H1 (cell line): ENCODE measurements at regions not wholly inside any gene's neighbourhood (a gene's known extent, or its start where the extent isn't known, plus 50 kb on each side); places are given as distances from the start of the nearest gene placed in this dataset.

Experiments used
- CTCF ChIA-PET: fragments of 300-600 bp; sonication (Branson Sonifier 250); formaldehyde crosslinking; loops from one replicate; lab custom pipeline; 2021; ENCODE audit not compliant: partially characterized antibody; lab: Charles Lee
- POLR2A ChIA-PET: fragments of 300-600 bp; sonication (Branson Sonifier 250); formaldehyde crosslinking; loops from one replicate; lab custom pipeline; 2021; ENCODE audit warnings: inconsistent platforms; ENCODE audit not compliant: partially characterized antibody; lab: Charles Lee
- DNase-seq, 2 experiments: peaks; one replicate each; pipeline versions ENCODE4 v3.0.0 to v3.0.0-alpha.2; 2010 to 2022; ENCODE audit warnings: low spot score in 2 of 2, low read depth in 1 of 2, mixed read lengths in 1 of 2
- FAIRE-seq: peaks from 2 replicates; lab custom pipeline; 2011; peaks lifted over from hg19 to GRCh38; lab: Jason Lieb, UNC
- H2AFZ ChIP-seq: 2 replicates; pipeline ENCODE4 v1.8.1; 2012; ENCODE audit warnings: low read length, inconsistent platforms
- H2AK5ac ChIP-seq: 2 replicates; pipeline ENCODE4 v1.6.1; 2013; ENCODE audit warnings: low read depth, low read length
- H2BK120ac ChIP-seq: replicated peaks from 2 replicates; pipeline ENCODE3; 2013; ENCODE audit warnings: low read depth, low read length, inconsistent platforms
- H2BK12ac ChIP-seq: 2 replicates; pipeline ENCODE4 v1.6.1; 2013; ENCODE audit warnings: low read depth, low read length
- H2BK15ac ChIP-seq: 2 replicates; pipeline ENCODE4 v1.6.1; 2013; ENCODE audit warnings: low read length
- H2BK20ac ChIP-seq: 2 replicates; pipeline ENCODE4 v1.6.1; 2013; ENCODE audit warnings: low read length
- H2BK5ac ChIP-seq: 2 replicates; pipeline ENCODE4 v1.6.1; 2013; ENCODE audit warnings: low read depth, low read length
- H3K14ac ChIP-seq: 2 replicates; pipeline ENCODE4 v1.6.1; 2013; ENCODE audit warnings: inconsistent platforms; ENCODE audit not compliant: insufficient read length
- H3K18ac ChIP-seq: 2 replicates; pipeline ENCODE4 v1.6.1; 2013; ENCODE audit warnings: low read length; ENCODE audit errors: extremely low read depth
- H3K23ac ChIP-seq: 2 replicates; pipeline ENCODE4 v1.6.1; 2013; ENCODE audit warnings: inconsistent platforms; ENCODE audit not compliant: insufficient read length
- H3K23me2 ChIP-seq: 2 replicates; pipeline ENCODE4 v1.6.1; 2013; ENCODE audit warnings: low read depth, low read length
- H3K27ac ChIP-seq: 2 replicates; pipeline ENCODE4 v1.6.1; 2011; ENCODE audit warnings: low read depth, low read length, inconsistent platforms
- H3K27me3 ChIP-seq, 4 experiments: replicated peaks in 1 of 4; 1 replicate in 1 of 4; 2 replicates in 3 of 4; pipeline versions ENCODE4 v1.6.1 to v1.8.1; 2011 to 2013; ENCODE audit warnings: low read length in 3 of 4, mild to moderate bottlenecking in 3 of 4, inconsistent platforms in 2 of 4, mixed read lengths in 2 of 4, moderate library complexity in 1 of 4; ENCODE audit not compliant: control insufficient read depth in 3 of 4, insufficient read depth in 3 of 4; ENCODE audit errors: extremely low read depth in 1 of 4
- H3K36me3 ChIP-seq, 4 experiments: 2 replicates each; pipeline versions ENCODE4 v1.6.1 to v1.8.1; 2011 to 2013; ENCODE audit warnings: mild to moderate bottlenecking in 4 of 4, low read length in 3 of 4, moderate library complexity in 2 of 4, control low read depth in 1 of 4, inconsistent platforms in 1 of 4; ENCODE audit not compliant: insufficient read depth in 4 of 4, control insufficient read depth in 2 of 4
- H3K4ac ChIP-seq: replicated peaks from 2 replicates; pipeline ENCODE3; 2013; ENCODE audit warnings: low read length, low read depth, mixed read lengths, inconsistent platforms; ENCODE audit not compliant: insufficient read length
- H3K4me1 ChIP-seq, 4 experiments: replicated peaks in 1 of 4; 1 replicate in 1 of 4; 2 replicates in 3 of 4; pipeline versions ENCODE4 v1.6.1 to v1.8.1; 2011 to 2013; ENCODE audit warnings: low read length in 3 of 4, inconsistent platforms in 2 of 4, mixed read lengths in 1 of 4; ENCODE audit not compliant: insufficient read depth in 4 of 4, control insufficient read depth in 3 of 4
- H3K4me2 ChIP-seq, 2 experiments: 2 replicates each; pipeline versions ENCODE4 v1.6.1 to v1.8.1; 2011 to 2013; ENCODE audit warnings: low read depth in 2 of 2, low read length in 2 of 2, control low read depth in 1 of 2, inconsistent platforms in 1 of 2, mild to moderate bottlenecking in 1 of 2; ENCODE audit not compliant: insufficient read depth in 1 of 2
- H3K4me3 ChIP-seq, 4 experiments: fragments of 200-600, 300-600 bp in 1 of 4; sonication (generic), shearing (Covaris generic), sonication (Bioruptor Twin) in 1 of 4; 2 replicates each; pipeline versions ENCODE4 v1.5.1 to v1.8.1; 2011 to 2016; ENCODE audit warnings: low read length in 4 of 4, low read depth in 3 of 4, control low read depth in 2 of 4, inconsistent platforms in 2 of 4, mild to moderate bottlenecking in 2 of 4, mixed read lengths in 1 of 4, moderate library complexity in 1 of 4; ENCODE audit not compliant: insufficient read depth in 2 of 4; ENCODE audit errors: extremely low read depth in 1 of 4
- H3K56ac ChIP-seq: replicated peaks from 2 replicates; pipeline ENCODE3; 2013; ENCODE audit warnings: low read depth, mild to moderate bottlenecking, mixed read lengths, low read length, inconsistent platforms; ENCODE audit not compliant: insufficient read length
- H3K79me1 ChIP-seq: 2 replicates; pipeline ENCODE4 v1.6.1; 2013; ENCODE audit warnings: low read depth, low read length, control low read depth
- H3K79me2 ChIP-seq, 2 experiments: 2 replicates each; pipeline versions ENCODE4 v1.6.1 to v1.8.1; 2012 to 2013; ENCODE audit warnings: low read length in 2 of 2, mild to moderate bottlenecking in 2 of 2, inconsistent platforms in 1 of 2; ENCODE audit not compliant: insufficient read depth in 2 of 2, control insufficient read depth in 1 of 2
- H3K9ac ChIP-seq, 4 experiments: replicated peaks in 1 of 4; 1 replicate in 1 of 4; 2 replicates in 3 of 4; pipeline versions ENCODE4 v1.6.1 to v1.8.1; 2011 to 2013; ENCODE audit warnings: low read depth in 3 of 4, low read length in 3 of 4, control low read depth in 2 of 4, mild to moderate bottlenecking in 2 of 4, moderate library complexity in 2 of 4, inconsistent platforms in 1 of 4; ENCODE audit errors: extremely low read depth in 1 of 4
- H3K9me3 ChIP-seq, 2 experiments: 2 replicates each; pipeline versions ENCODE4 v1.6.1 to v1.8.1; 2012 to 2013; ENCODE audit warnings: mild to moderate bottlenecking in 2 of 2, moderate library complexity in 2 of 2, control low read depth in 1 of 2, inconsistent platforms in 1 of 2, low read depth in 1 of 2, low read length in 1 of 2, mixed read lengths in 1 of 2; ENCODE audit not compliant: insufficient read depth in 2 of 2
- H4K20me1 ChIP-seq, 2 experiments: replicated peaks in 1 of 2; 2 replicates each; pipeline versions ENCODE3 to v1.8.1; 2011 to 2013; ENCODE audit warnings: inconsistent platforms in 2 of 2, low read length in 2 of 2, mild to moderate bottlenecking in 1 of 2; ENCODE audit not compliant: insufficient read depth in 2 of 2, control insufficient read depth in 1 of 2
- H4K5ac ChIP-seq: 2 replicates; pipeline ENCODE4 v1.6.1; 2013; ENCODE audit warnings: low read length, low read depth, mixed read lengths, inconsistent platforms; ENCODE audit not compliant: insufficient read length
- H4K8ac ChIP-seq: 2 replicates; pipeline ENCODE4 v1.8.0; 2013; ENCODE audit warnings: mild to moderate bottlenecking, moderate library complexity, low read length, inconsistent platforms; ENCODE audit not compliant: insufficient read depth; ENCODE audit errors: extremely low read depth
- H4K91ac ChIP-seq: replicated peaks from 2 replicates; pipeline ENCODE3; 2013; ENCODE audit warnings: low read length, mixed read lengths, inconsistent platforms; ENCODE audit not compliant: insufficient read length
- RFX5 ChIP-seq: IDR thresholded peaks from 2 replicates; pipeline ENCODE4 v1.6.1; 2011; ENCODE audit warnings: low read depth, low read length, improper control_type of control experiment, borderline replicate concordance
- YY1 ChIP-seq: IDR thresholded peaks from 2 replicates; pipeline ENCODE4 v1.6.1; 2011; ENCODE audit warnings: low read depth, mild to moderate bottlenecking, low read length
- WGBS, 2 experiments: shearing (Covaris generic) in 1 of 2; methylation state at CpG; one replicate each; pipeline versions ENCODE4 v1.1.6 to v1.1.7; 2013 to 2015; ENCODE audit warnings: low lambda C conversion rate in 2 of 2, mixed read lengths in 2 of 2, inconsistent platforms in 1 of 2, low coverage in 1 of 2, missing lambda C conversion rate in 1 of 2; ENCODE audit not compliant: insufficient replicate concordance in 2 of 2, insufficient coverage in 1 of 2, insufficient read length in 1 of 2; ENCODE audit errors: extremely low coverage in 1 of 2, missing lambda C conversion rate in 1 of 2; 5-methylcytosine and 5-hydroxymethylcytosine counted together

DNA sequence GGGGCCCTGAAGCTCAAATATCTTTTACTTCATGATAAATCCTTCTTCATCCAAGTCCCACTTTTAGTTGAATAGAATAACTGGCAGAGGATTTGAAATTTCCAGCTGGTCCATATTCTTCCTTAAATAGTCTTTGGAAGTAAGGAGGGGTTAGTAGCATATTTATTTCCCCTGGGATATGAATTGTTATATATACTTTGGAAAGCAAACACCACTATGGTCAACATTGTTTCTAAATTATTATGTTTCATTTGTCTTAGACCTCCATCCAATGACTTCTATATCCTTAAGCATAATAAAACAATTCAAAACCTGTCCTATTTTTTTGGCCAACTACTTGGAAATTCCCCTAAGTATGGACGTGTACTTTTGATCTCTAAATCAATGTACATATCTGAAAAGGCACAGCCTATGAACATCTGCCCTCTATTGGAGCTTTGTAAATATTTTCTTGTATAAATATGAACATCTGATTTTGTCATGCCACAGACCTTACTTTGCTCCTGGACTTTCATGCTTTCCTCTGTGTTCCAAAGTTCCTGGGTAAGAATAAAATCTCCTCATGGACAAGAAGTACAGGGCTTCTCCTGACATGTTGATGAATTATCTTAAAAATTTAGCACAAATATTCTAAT is 1212.0 kb downstream of the GALC start:
- H4K8ac ChIP-seq = no peak overlapping the region
- H2BK20ac ChIP-seq = no peak overlapping the region
- H3K79me2 ChIP-seq = no peaks in the 10 kb centered on the region
- FAIRE-seq (no peak), DNase-seq (no peak)
- H2BK12ac ChIP-seq = no peak overlapping the region
- H3K4ac ChIP-seq = no peak overlapping the region
- H3K4me2 ChIP-seq = no peak overlapping the region
- no peak overlapping the region for H2BK15ac ChIP-seq
- H4K20me1 ChIP-seq = no peaks in the 10 kb centered on the region
- no peak overlapping the region for H3K27ac ChIP-seq
- H2AK5ac ChIP-seq = no peak overlapping the region
- H3K18ac ChIP-seq = no peak overlapping the region
- H3K9me3 ChIP-seq = peaks cover 0 to 3% of the 10 kb centered on the region in 2 experiments; a peak in 1 of 4 replicates
- WGBS, 2 experiments = 95% methylated on average over 1 of the region's 1 CpG; no CpG with 5 or more reads in 1 of the 2 experiments
- H2AFZ ChIP-seq = no peak overlapping the region
- no peaks in the 10 kb centered on the region for H3K23me2 ChIP-seq
- ChIA-PET CTCF (interaction anchor here (0.6 kb wide), 1 partner anchor 37 kb away, joined by 3 read pairs; no protein-coding TSS in a partner anchor), POLR2A (no interaction called here)
- no peak overlapping the region for H3K9ac ChIP-seq
- no peak overlapping the region for H3K14ac ChIP-seq
- no peak overlapping the region for H2BK5ac ChIP-seq
- H3K23ac ChIP-seq = no peak overlapping the region
- H2BK120ac ChIP-seq = no peak overlapping the region
- H3K4me1 ChIP-seq = no peaks in the 10 kb centered on the region
- no peak overlapping the region for H4K91ac ChIP-seq
- H3K56ac ChIP-seq = no peak overlapping the region
- H3K4me3 ChIP-seq = no peak overlapping the region
- TF ChIP-seq YY1 (no peak), RFX5 (no peak)
- no peaks in the 10 kb centered on the region for H3K36me3 ChIP-seq
- H3K27me3 ChIP-seq = no peaks in the 10 kb centered on the region
- no peak overlapping the region for H4K5ac ChIP-seq
- no peaks in the 10 kb centered on the region for H3K79me1 ChIP-seq
